K562 (cell line): ENCODE measurements at regions not wholly inside any gene's neighbourhood (a gene's known extent, or its start where the extent isn't known, plus 50 kb on each side); places are given as distances from the start of the nearest gene placed in this dataset.

Experiments
- ATAC-seq: fragments of 200-7000 bp; cut with Tn5 transposase; 3 replicates; pipeline ENCODE4 v1.9.1; 2020; ENCODE audit warnings: moderate library complexity
- BruUV-seq: library from RNA; stranded (reverse); fragments of 400-500 nt; replicated peaks from 2 replicates; lab custom pipeline; 2021; lab: Mats Ljungman, UMichigan
- CTCF ChIA-PET: fragments of 300-600 bp; formaldehyde crosslinking; extraction: SDS; loops from one replicate; lab custom pipeline; 2021; ENCODE audit warnings: low intra/inter-chr PET ratio; lab: Yijun Ruan, JAX
- POLR2A ChIA-PET: fragments of 300-600, 350-650 bp; sonication (Branson Sonifier 250); formaldehyde crosslinking; extraction: SDS; loops from one replicate; lab custom pipeline; 2021; ENCODE audit warnings: antibody characterized with exemption, inconsistent platforms; lab: Yijun Ruan, JAX
- DNase-seq, 4 experiments: peaks; one replicate each; pipeline versions ENCODE4 v3.0.0 to v3.0.0-alpha.2; 2011 to 2018; ENCODE audit warnings: low spot score in 3 of 4, mixed read lengths in 3 of 4; ENCODE audit errors: extremely low read depth in 1 of 4
- FAIRE-seq: peaks from 2 replicates; lab custom pipeline; 2011; peaks lifted over from hg19 to GRCh38; lab: Jason Lieb, UNC
- H2AFZ ChIP-seq: 2 replicates; pipeline ENCODE4 v1.6.0; 2011; ENCODE audit warnings: low read depth, low read length, control low read depth, inconsistent platforms
- H3K27ac ChIP-seq: fragments of 200-600 bp; 3 replicates; pipeline ENCODE4 v1.8.0; 2011; ENCODE audit warnings: low read depth, mild to moderate bottlenecking, control low read depth, inconsistent platforms, low read length, moderate library complexity, mixed read lengths; ENCODE audit errors: extremely low read depth
- H3K27me3 ChIP-seq, 2 experiments: fragments of 300-600 bp in 1 of 2; 2 replicates in 1 of 2; 3 replicates in 1 of 2; pipeline versions ENCODE4 v1.6.0 to v1.8.0; 2011; ENCODE audit warnings: inconsistent platforms in 2 of 2, low read length in 2 of 2, mild to moderate bottlenecking in 1 of 2, mixed read lengths in 1 of 2, moderate library complexity in 1 of 2; ENCODE audit not compliant: control insufficient read depth in 2 of 2, insufficient read depth in 2 of 2
- H3K36me3 ChIP-seq: fragments of 300-600 bp; 3 replicates; pipeline ENCODE4 v1.8.0; 2011; ENCODE audit warnings: mild to moderate bottlenecking, low read length, inconsistent platforms; ENCODE audit not compliant: control insufficient read depth, insufficient read depth
- H3K4me1 ChIP-seq, 2 experiments: fragments of 200-600 bp in 1 of 2; replicated peaks in 1 of 2; 2 replicates in 1 of 2; 3 replicates in 1 of 2; pipeline versions ENCODE4 v1.5.1 to v1.8.0; 2011; ENCODE audit warnings: inconsistent platforms in 2 of 2, low read length in 2 of 2, mild to moderate bottlenecking in 1 of 2, mixed read lengths in 1 of 2, moderate library complexity in 1 of 2; ENCODE audit not compliant: control insufficient read depth in 2 of 2, insufficient read depth in 2 of 2
- H3K4me2 ChIP-seq: 2 replicates; pipeline ENCODE4 v1.6.1; 2011; ENCODE audit warnings: low read length, control low read depth, inconsistent platforms, mixed read lengths; ENCODE audit not compliant: insufficient read depth
- H3K4me3 ChIP-seq: fragments of 200-600 bp; sonication (generic), shearing (Covaris generic); 2 replicates; pipeline ENCODE4 v1.5.1; 2016; ENCODE audit warnings: control low read depth, inconsistent platforms
- H3K79me2 ChIP-seq: fragments of 200-600 bp; 3 replicates; pipeline ENCODE4 v1.8.0; 2011; ENCODE audit warnings: low read length, inconsistent platforms; ENCODE audit not compliant: control insufficient read depth, insufficient read depth
- H3K9ac ChIP-seq, 2 experiments: 2 replicates each; pipeline versions ENCODE4 v1.6.0 to v1.6.1; 2011; ENCODE audit warnings: low read depth in 2 of 2, low read length in 2 of 2, control low read depth in 1 of 2, inconsistent platforms in 1 of 2, mild to moderate bottlenecking in 1 of 2, mixed read lengths in 1 of 2; ENCODE audit not compliant: insufficient read depth in 1 of 2
- H3K9me1 ChIP-seq: one replicate; pipeline ENCODE4 v1.6.0; 2011; ENCODE audit warnings: inconsistent platforms, mild to moderate bottlenecking, low read length, moderate library complexity; ENCODE audit not compliant: control insufficient read depth, insufficient read depth
- H3K9me3 ChIP-seq: replicated peaks from 2 replicates; pipeline ENCODE4 v1.5.1; 2011; ENCODE audit warnings: low read depth, low read length, inconsistent platforms; ENCODE audit not compliant: control insufficient read depth, insufficient read depth
- H4K20me1 ChIP-seq: replicated peaks from 2 replicates; pipeline ENCODE4 v1.6.1; 2011; ENCODE audit warnings: low read length, inconsistent platforms, mixed read lengths; ENCODE audit not compliant: control insufficient read depth, insufficient read depth
- ASH1L ChIP-seq: fragments of 450-650 bp; IDR thresholded peaks from 2 replicates; pipeline ENCODE4 v1.6.1; 2018; ENCODE audit warnings: borderline replicate concordance, mild to moderate bottlenecking, low read depth; ENCODE audit not compliant: partially characterized antibody
- BRD9 ChIP-seq: fragments of 450-650 bp; IDR thresholded peaks from 2 replicates; pipeline ENCODE4 v1.6.1; 2018; ENCODE audit warnings: low read depth; ENCODE audit not compliant: partially characterized antibody
- BRF1 ChIP-seq: IDR thresholded peaks from 3 replicates; pipeline ENCODE4 v1.6.1; 2011; ENCODE audit warnings: borderline replicate concordance, mild to moderate bottlenecking; ENCODE audit not compliant: insufficient read length; ENCODE audit errors: extremely low read depth
- CC2D1A ChIP-seq: fragments of 450-650 bp; IDR thresholded peaks from 2 replicates; pipeline ENCODE4 v1.6.1; 2017; ENCODE audit warnings: mild to moderate bottlenecking
- ETV5 ChIP-seq: sonication (generic); formaldehyde crosslinking; IDR thresholded peaks from 2 replicates; pipeline ENCODE4 v1.4.0; 2020; ENCODE audit warnings: low read depth, mild to moderate bottlenecking, missing genetic modification reagents
- GTF2F1 ChIP-seq: IDR thresholded peaks from 2 replicates; pipeline ENCODE4 v1.6.1; 2011; ENCODE audit warnings: low read depth, low read length, improper control_type of control experiment
- ILK ChIP-seq: fragments of 450-650 bp; IDR thresholded peaks from 2 replicates; pipeline ENCODE4 v1.6.1; 2016; ENCODE audit warnings: missing genetic modification characterization, low read depth, mild to moderate bottlenecking, missing compliant biosample characterization, moderate library complexity, borderline replicate concordance
- MTF1 ChIP-seq: fragments of 250-450 bp; sonication (Bioruptor Pico); IDR thresholded peaks from 2 replicates; pipeline ENCODE4 v1.9.0; 2021; ENCODE audit warnings: moderate library complexity, mild to moderate bottlenecking, inconsistent platforms, borderline replicate concordance
- SAFB ChIP-seq: fragments of 200-400 bp; formaldehyde crosslinking; IDR thresholded peaks from 2 replicates; pipeline ENCODE4 v1.6.1; 2017; ENCODE audit warnings: low read depth, low read length, borderline replicate concordance
- SMC3 ChIP-seq: conservative IDR thresholded peaks from 2 replicates; pipeline ENCODE4 v1.6.1; 2011; ENCODE audit warnings: low read depth, low read length, improper control_type of control experiment; ENCODE audit not compliant: insufficient read depth
- TAF9B ChIP-seq: fragments of 450-650 bp; IDR thresholded peaks from 2 replicates; pipeline ENCODE4 v1.6.1; 2018; ENCODE audit warnings: mild to moderate bottlenecking; ENCODE audit not compliant: partially characterized antibody
- TEAD4 ChIP-seq, 2 experiments: sonication (generic) in 1 of 2; formaldehyde crosslinking in 1 of 2; IDR thresholded peaks; 2 replicates each; pipeline versions ENCODE4 v1.6.1 to v1.8.0; 2012 to 2022; ENCODE audit warnings: borderline replicate concordance in 1 of 2, inconsistent platforms in 1 of 2, low read length in 1 of 2, mild to moderate bottlenecking in 1 of 2, missing genetic modification reagents in 1 of 2
- TRIM28 ChIP-seq: fragments of 450-650 bp; IDR thresholded peaks from 2 replicates; pipeline ENCODE4 v1.6.1; 2017
- YBX1 ChIP-seq: fragments of 450-650 bp; IDR thresholded peaks from 2 replicates; pipeline ENCODE4 v1.7.1; 2016; ENCODE audit warnings: mild to moderate bottlenecking
- ZNF143 ChIP-seq: sonication (generic); formaldehyde crosslinking; IDR thresholded peaks from 2 replicates; pipeline ENCODE4 v1.9.0; 2022; ENCODE audit warnings: mild to moderate bottlenecking, missing genetic modification reagents
- ZNF239 ChIP-seq: fragments of 250-450 bp; sonication (Bioruptor Pico); IDR thresholded peaks from 2 replicates; pipeline ENCODE4 v1.4.0; 2020; ENCODE audit warnings: mild to moderate bottlenecking
- ZNF77 ChIP-seq: fragments of 250-450 bp; sonication (Bioruptor Pico); IDR thresholded peaks from 2 replicates; pipeline ENCODE4 v1.5.0; 2020
- ZSCAN29 ChIP-seq: fragments of 450-650 bp; IDR thresholded peaks from 2 replicates; pipeline ENCODE4 v1.6.1; 2017
- WGBS: fragments of 100-300 bp; shearing (Covaris generic); methylation state at CpG from one replicate; pipeline ENCODE4 v1.1.6; 2016; ENCODE audit warnings: low coverage, mixed read lengths; ENCODE audit not compliant: insufficient coverage; ENCODE audit errors: missing lambda C conversion rate; 5-methylcytosine and 5-hydroxymethylcytosine counted together
- in situ Hi-C: fragments of 300-500 bp; cut with MboI; formaldehyde crosslinking; loops from 4 replicates; pipeline ENCODE4 v1.15.0; 2018; ENCODE audit warnings: inconsistent platforms, mixed read lengths
- intact Hi-C: fragments of 100-400 bp; cut with micrococcal nuclease; formaldehyde crosslinking; loops from 2 replicates; pipeline ENCODE4 v1.14.2; 2022
- TF ChIP-seq, protein P1 (sequence below): fragments of 450-650 bp; formaldehyde crosslinking; IDR thresholded peaks from 2 replicates; pipeline ENCODE4 v1.4.0; 2020; ENCODE audit warnings: mild to moderate bottlenecking, moderate library complexity
- TF ChIP-seq, protein P2 (sequence below): fragments of 250-450 bp; sonication (Bioruptor Pico); IDR thresholded peaks from 2 replicates; pipeline ENCODE4 v1.8.0; 2022; ENCODE audit warnings: inconsistent platforms

DNA sequence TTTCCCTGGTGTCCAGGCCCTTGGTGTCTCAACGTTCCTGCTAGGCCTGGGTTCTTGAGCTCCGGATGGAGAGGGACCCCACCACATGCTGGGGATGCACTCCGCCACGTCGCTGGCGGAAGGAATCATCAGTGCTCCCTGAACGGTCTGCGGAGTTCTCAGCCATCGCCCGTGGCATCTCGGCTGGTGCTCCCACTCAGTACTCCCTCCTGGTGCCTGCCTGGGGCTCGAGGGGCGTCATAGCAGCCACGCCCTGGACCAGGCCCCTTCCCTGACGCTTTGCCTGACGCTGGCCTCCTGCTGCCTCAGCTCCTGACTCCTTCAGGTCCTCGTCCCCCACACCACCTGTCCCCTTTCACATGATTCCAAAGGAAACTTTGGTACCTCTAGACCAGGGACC is 95.9 kb upstream of the CIBAR2 start:
- in situ Hi-C loops (no loop called here), intact Hi-C loops (no loop called here)
- FAIRE-seq (no peak), DNase-seq (no peak), ATAC-seq (no peak)
- 91% methylated on average over 17 of the region's 17 CpGs for WGBS
- ChIA-PET POLR2A (interaction anchor here (0.6 kb wide), 1 partner anchor 354 kb away, joined by 3 read pairs; no protein-coding TSS in a partner anchor), CTCF (interaction anchor here (0.5 kb wide), 1 partner anchor 124 kb away, joined by 3 read pairs; no protein-coding TSS in a partner anchor)
- Histone ChIP-seq H3K36me3 (peaks cover 4% of the 10 kb centered on the region; the same call in 1 of the 3 replicates), H3K27me3 (no peaks in the 10 kb centered on the region), H3K4me3 (no peak overlapping the region), H3K4me1 (peaks cover 8 to 52% of the 10 kb centered on the region in 2 experiments; a peak in 4 of 5 replicates), H3K27ac (no peak overlapping the region), H3K79me2 (peaks cover 12% of the 10 kb centered on the region), H3K4me2 (no peak overlapping the region), H3K9ac (no peak overlapping the region), H3K9me1 (no peaks in the 10 kb centered on the region), H3K9me3 (peaks cover 11% of the 10 kb centered on the region), H2AFZ (no peak overlapping the region), H4K20me1 (no peaks in the 10 kb centered on the region; the same call in 1 of the 2 replicates)
- BruUV-seq = no TSS peak
- TF ChIP-seq TAF9B = no peak
- no peak for TF ChIP-seq ZNF77 (CRISPR knock-in tag)
- TF ChIP-seq ZNF143 (CRISPR knock-in tag) = no peak
- TF ChIP-seq BRD9 = no peak
- TF ChIP-seq TEAD4 (IDR thresholded peaks at IDR 0.05; ENCODE audit: low read length) = no peak
- no peak for TF ChIP-seq TEAD4 (CRISPR knock-in tag; IDR thresholded peaks at IDR 0.05; ENCODE audit: borderline replicate concordance)
- TF ChIP-seq YBX1 = no peak
- no peak for TF ChIP-seq GTF2F1
- TF ChIP-seq ZSCAN29 = no peak
- no peak for TF ChIP-seq ZNF239
- TF ChIP-seq, protein P1, sequence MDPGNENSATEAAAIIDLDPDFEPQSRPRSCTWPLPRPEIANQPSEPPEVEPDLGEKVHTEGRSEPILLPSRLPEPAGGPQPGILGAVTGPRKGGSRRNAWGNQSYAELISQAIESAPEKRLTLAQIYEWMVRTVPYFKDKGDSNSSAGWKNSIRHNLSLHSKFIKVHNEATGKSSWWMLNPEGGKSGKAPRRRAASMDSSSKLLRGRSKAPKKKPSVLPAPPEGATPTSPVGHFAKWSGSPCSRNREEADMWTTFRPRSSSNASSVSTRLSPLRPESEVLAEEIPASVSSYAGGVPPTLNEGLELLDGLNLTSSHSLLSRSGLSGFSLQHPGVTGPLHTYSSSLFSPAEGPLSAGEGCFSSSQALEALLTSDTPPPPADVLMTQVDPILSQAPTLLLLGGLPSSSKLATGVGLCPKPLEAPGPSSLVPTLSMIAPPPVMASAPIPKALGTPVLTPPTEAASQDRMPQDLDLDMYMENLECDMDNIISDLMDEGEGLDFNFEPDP (CRISPR knock-in tag) = no peak
- TF ChIP-seq, protein P2, sequence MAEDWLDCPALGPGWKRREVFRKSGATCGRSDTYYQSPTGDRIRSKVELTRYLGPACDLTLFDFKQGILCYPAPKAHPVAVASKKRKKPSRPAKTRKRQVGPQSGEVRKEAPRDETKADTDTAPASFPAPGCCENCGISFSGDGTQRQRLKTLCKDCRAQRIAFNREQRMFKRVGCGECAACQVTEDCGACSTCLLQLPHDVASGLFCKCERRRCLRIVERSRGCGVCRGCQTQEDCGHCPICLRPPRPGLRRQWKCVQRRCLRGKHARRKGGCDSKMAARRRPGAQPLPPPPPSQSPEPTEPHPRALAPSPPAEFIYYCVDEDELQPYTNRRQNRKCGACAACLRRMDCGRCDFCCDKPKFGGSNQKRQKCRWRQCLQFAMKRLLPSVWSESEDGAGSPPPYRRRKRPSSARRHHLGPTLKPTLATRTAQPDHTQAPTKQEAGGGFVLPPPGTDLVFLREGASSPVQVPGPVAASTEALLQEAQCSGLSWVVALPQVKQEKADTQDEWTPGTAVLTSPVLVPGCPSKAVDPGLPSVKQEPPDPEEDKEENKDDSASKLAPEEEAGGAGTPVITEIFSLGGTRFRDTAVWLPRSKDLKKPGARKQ = no peak
- TF ChIP-seq CC2D1A = no peak
- no peak for TF ChIP-seq SAFB
- no peak for TF ChIP-seq ETV5
- TF ChIP-seq BRF1 = no peak
- no peak for TF ChIP-seq ILK (tag)
- TF ChIP-seq ASH1L = no peak
- TF ChIP-seq TRIM28 = no peak
- TF ChIP-seq SMC3 = no peak
- no peak for TF ChIP-seq MTF1 (CRISPR knock-in tag)
